ENCODE measurements at regions not wholly inside any gene's neighbourhood (a gene's known extent, or its start where the extent isn't known, plus 50 kb on each side); places are given as distances from the start of the nearest gene placed in this dataset.

- TF ChIP-seq, protein P1, sequence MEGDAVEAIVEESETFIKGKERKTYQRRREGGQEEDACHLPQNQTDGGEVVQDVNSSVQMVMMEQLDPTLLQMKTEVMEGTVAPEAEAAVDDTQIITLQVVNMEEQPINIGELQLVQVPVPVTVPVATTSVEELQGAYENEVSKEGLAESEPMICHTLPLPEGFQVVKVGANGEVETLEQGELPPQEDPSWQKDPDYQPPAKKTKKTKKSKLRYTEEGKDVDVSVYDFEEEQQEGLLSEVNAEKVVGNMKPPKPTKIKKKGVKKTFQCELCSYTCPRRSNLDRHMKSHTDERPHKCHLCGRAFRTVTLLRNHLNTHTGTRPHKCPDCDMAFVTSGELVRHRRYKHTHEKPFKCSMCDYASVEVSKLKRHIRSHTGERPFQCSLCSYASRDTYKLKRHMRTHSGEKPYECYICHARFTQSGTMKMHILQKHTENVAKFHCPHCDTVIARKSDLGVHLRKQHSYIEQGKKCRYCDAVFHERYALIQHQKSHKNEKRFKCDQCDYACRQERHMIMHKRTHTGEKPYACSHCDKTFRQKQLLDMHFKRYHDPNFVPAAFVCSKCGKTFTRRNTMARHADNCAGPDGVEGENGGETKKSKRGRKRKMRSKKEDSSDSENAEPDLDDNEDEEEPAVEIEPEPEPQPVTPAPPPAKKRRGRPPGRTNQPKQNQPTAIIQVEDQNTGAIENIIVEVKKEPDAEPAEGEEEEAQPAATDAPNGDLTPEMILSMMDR (IDR thresholded peaks at IDR 0.05; ENCODE audit: insufficient read depth, low read depth, low read length): no peak
- no peak for TF ChIP-seq EZH2 (IDR thresholded peaks at IDR 0.05; ENCODE audit: insufficient read depth, low read length)
Observed at GRCh38 chr5:5799826-5800225, 377.3 kb downstream of the ICE1 start.
